H9 (cell line): ENCODE measurements at regions not wholly inside any gene's neighbourhood (a gene's known extent, or its start where the extent isn't known, plus 50 kb on each side); places are given as distances from the start of the nearest gene placed in this dataset.

ENCODE experiments used
- DNase-seq: peaks from one replicate; pipeline ENCODE4 v3.0.0-alpha.2; 2017
- H2AFZ ChIP-seq: one replicate; pipeline ENCODE4 v1.6.1; 2013; ENCODE audit warnings: mild to moderate bottlenecking, low read length, control low read depth, moderate library complexity
- H2AK5ac ChIP-seq: 2 replicates; pipeline ENCODE4 v1.6.1; 2013; ENCODE audit warnings: low read length, control low read depth, mixed read lengths; ENCODE audit not compliant: insufficient read length
- H2BK120ac ChIP-seq: one replicate; pipeline ENCODE4 v1.6.1; 2013; ENCODE audit warnings: low read depth, mild to moderate bottlenecking, low read length, control low read depth, inconsistent platforms; ENCODE audit not compliant: poor library complexity, severe bottlenecking
- H2BK12ac ChIP-seq: 2 replicates; pipeline ENCODE4 v1.6.1; 2013; ENCODE audit warnings: low read length, control low read depth, mixed read lengths, low read depth; ENCODE audit not compliant: insufficient read length
- H2BK15ac ChIP-seq: 2 replicates; pipeline ENCODE4 v1.6.1; 2013; ENCODE audit warnings: low read depth, low read length, control low read depth
- H2BK20ac ChIP-seq: one replicate; pipeline ENCODE4 v1.6.1; 2013; ENCODE audit warnings: low read depth, mild to moderate bottlenecking, low read length, control low read depth, inconsistent platforms; ENCODE audit not compliant: poor library complexity, severe bottlenecking
- H2BK5ac ChIP-seq: 2 replicates; pipeline ENCODE4 v1.6.1; 2013; ENCODE audit warnings: low read length, control low read depth, mixed read lengths; ENCODE audit not compliant: insufficient read length
- H3K14ac ChIP-seq: 2 replicates; pipeline ENCODE4 v1.6.1; 2013; ENCODE audit warnings: low read length, control low read depth; ENCODE audit not compliant: insufficient read depth
- H3K18ac ChIP-seq: 2 replicates; pipeline ENCODE4 v1.6.1; 2013; ENCODE audit warnings: low read depth, mild to moderate bottlenecking, mixed read lengths, low read length, control low read depth; ENCODE audit not compliant: insufficient read length
- H3K23ac ChIP-seq: 2 replicates; pipeline ENCODE4 v1.6.1; 2013; ENCODE audit warnings: low read length, control low read depth, mixed read lengths, low read depth; ENCODE audit not compliant: insufficient read length
- H3K23me2 ChIP-seq: 2 replicates; pipeline ENCODE4 v1.6.1; 2013; ENCODE audit warnings: low read depth, mild to moderate bottlenecking, mixed read lengths, low read length, control low read depth; ENCODE audit not compliant: insufficient read length, poor library complexity, severe bottlenecking
- H3K27ac ChIP-seq: 2 replicates; pipeline ENCODE4 v1.5.1; 2013; ENCODE audit warnings: low read length, control low read depth, mixed read lengths, low read depth; ENCODE audit not compliant: insufficient read length
- H3K27me3 ChIP-seq: 2 replicates; pipeline ENCODE4 v1.6.1; 2013; ENCODE audit warnings: low read length, control low read depth, inconsistent platforms; ENCODE audit not compliant: insufficient read depth
- H3K4ac ChIP-seq: 2 replicates; pipeline ENCODE4 v1.6.1; 2013; ENCODE audit warnings: low read depth, mild to moderate bottlenecking, control low read depth, inconsistent platforms, low read length, moderate library complexity
- H3K4me1 ChIP-seq: 2 replicates; pipeline ENCODE4 v1.6.1; 2013; ENCODE audit warnings: low read length, control low read depth, inconsistent platforms; ENCODE audit not compliant: insufficient read depth
- H3K4me2 ChIP-seq: 2 replicates; pipeline ENCODE4 v1.6.1; 2013; ENCODE audit warnings: low read length, control low read depth, mixed read lengths; ENCODE audit not compliant: insufficient read length, insufficient read depth
- H3K56ac ChIP-seq: 2 replicates; pipeline ENCODE4 v1.6.1; 2013; ENCODE audit warnings: low read depth, mild to moderate bottlenecking, mixed read lengths, low read length, control low read depth; ENCODE audit not compliant: insufficient read length
- H3K79me1 ChIP-seq: 2 replicates; pipeline ENCODE4 v1.6.1; 2013; ENCODE audit warnings: low read depth, mild to moderate bottlenecking, moderate library complexity, low read length, control low read depth, inconsistent platforms; ENCODE audit not compliant: insufficient read depth, poor library complexity, severe bottlenecking
- H3K79me2 ChIP-seq: 2 replicates; pipeline ENCODE4 v1.6.1; 2013; ENCODE audit warnings: low read length, control low read depth, inconsistent platforms; ENCODE audit not compliant: insufficient read depth
- H3K9ac ChIP-seq: 2 replicates; pipeline ENCODE4 v1.6.1; 2013; ENCODE audit warnings: low read length, control low read depth, mixed read lengths; ENCODE audit not compliant: insufficient read length; ENCODE audit errors: extremely low read depth
- H3K9me3 ChIP-seq: one replicate; pipeline ENCODE4 v1.6.1; 2013; ENCODE audit warnings: low read depth, low read length, inconsistent platforms; ENCODE audit not compliant: control insufficient read depth
- H3T11ph ChIP-seq: one replicate; pipeline ENCODE4 v1.6.1; 2013; ENCODE audit warnings: mild to moderate bottlenecking, low read length, control low read depth, inconsistent platforms
- H4K20me1 ChIP-seq: one replicate; pipeline ENCODE4 v1.6.1; 2013; ENCODE audit not compliant: control insufficient read depth, insufficient read length, insufficient read depth
- H4K5ac ChIP-seq: 2 replicates; pipeline ENCODE4 v1.6.1; 2013; ENCODE audit warnings: low read depth, mild to moderate bottlenecking, mixed read lengths, low read length, control low read depth; ENCODE audit not compliant: insufficient read length
- H4K8ac ChIP-seq: replicated peaks from 2 replicates; pipeline ENCODE4 v1.6.1; 2013; ENCODE audit warnings: low read length, control low read depth, mixed read lengths, low read depth; ENCODE audit not compliant: insufficient read length
- H4K91ac ChIP-seq: 2 replicates; pipeline ENCODE4 v1.6.1; 2013; ENCODE audit warnings: low read depth, mild to moderate bottlenecking, moderate library complexity, mixed read lengths, low read length, control low read depth; ENCODE audit not compliant: insufficient read length
- H3K27ac Mint-ChIP-seq, 3 experiments: 2 replicates in 2 of 3; 3 replicates in 1 of 3; pipeline ENCODE4 v1.8.0; 2020 to 2021; ENCODE audit warnings: mixed read lengths in 3 of 3, mild to moderate bottlenecking in 1 of 3, moderate library complexity in 1 of 3
- H3K27me3 Mint-ChIP-seq: 2 replicates; pipeline ENCODE4 v1.8.0; 2021; ENCODE audit warnings: low read depth, mild to moderate bottlenecking, moderate library complexity, mixed read lengths
- H3K36me3 Mint-ChIP-seq, 3 experiments: 2 replicates in 2 of 3; 3 replicates in 1 of 3; pipeline ENCODE4 v1.8.0; 2020 to 2021; ENCODE audit warnings: low read depth in 3 of 3, mixed read lengths in 3 of 3; ENCODE audit not compliant: insufficient read depth in 1 of 3
- H3K4me1 Mint-ChIP-seq, 2 experiments: 2 replicates each; pipeline ENCODE4 v1.8.0; 2020; ENCODE audit warnings: mixed read lengths in 2 of 2
- H3K4me3 Mint-ChIP-seq, 2 experiments: 2 replicates in 1 of 2; 3 replicates in 1 of 2; pipeline ENCODE4 v1.8.0; 2020 to 2021; ENCODE audit warnings: mild to moderate bottlenecking in 2 of 2, mixed read lengths in 2 of 2, moderate library complexity in 1 of 2
- H3K9me3 Mint-ChIP-seq, 2 experiments: 2 replicates in 1 of 2; 3 replicates in 1 of 2; pipeline ENCODE4 v1.8.0; 2020; ENCODE audit warnings: mild to moderate bottlenecking in 2 of 2, mixed read lengths in 2 of 2, moderate library complexity in 1 of 2
- WGBS: extraction: QIAGEN DNeasy Blood & Tissue Kit; methylation state at CpG from one replicate; pipeline ENCODE4 v1.1.7; 2013; ENCODE audit warnings: missing lambda C conversion rate, low lambda C conversion rate, mixed read lengths; ENCODE audit not compliant: insufficient read length; ENCODE audit errors: extremely low coverage; 5-methylcytosine and 5-hydroxymethylcytosine counted together
- TF ChIP-seq, protein P1 (sequence below): fragments of 200-600 bp; sonication (generic); conservative IDR thresholded peaks from 3 replicates; pipeline ENCODE4 v1.8.0; 2021; ENCODE audit warnings: antibody characterized with exemption, mild to moderate bottlenecking

DNA sequence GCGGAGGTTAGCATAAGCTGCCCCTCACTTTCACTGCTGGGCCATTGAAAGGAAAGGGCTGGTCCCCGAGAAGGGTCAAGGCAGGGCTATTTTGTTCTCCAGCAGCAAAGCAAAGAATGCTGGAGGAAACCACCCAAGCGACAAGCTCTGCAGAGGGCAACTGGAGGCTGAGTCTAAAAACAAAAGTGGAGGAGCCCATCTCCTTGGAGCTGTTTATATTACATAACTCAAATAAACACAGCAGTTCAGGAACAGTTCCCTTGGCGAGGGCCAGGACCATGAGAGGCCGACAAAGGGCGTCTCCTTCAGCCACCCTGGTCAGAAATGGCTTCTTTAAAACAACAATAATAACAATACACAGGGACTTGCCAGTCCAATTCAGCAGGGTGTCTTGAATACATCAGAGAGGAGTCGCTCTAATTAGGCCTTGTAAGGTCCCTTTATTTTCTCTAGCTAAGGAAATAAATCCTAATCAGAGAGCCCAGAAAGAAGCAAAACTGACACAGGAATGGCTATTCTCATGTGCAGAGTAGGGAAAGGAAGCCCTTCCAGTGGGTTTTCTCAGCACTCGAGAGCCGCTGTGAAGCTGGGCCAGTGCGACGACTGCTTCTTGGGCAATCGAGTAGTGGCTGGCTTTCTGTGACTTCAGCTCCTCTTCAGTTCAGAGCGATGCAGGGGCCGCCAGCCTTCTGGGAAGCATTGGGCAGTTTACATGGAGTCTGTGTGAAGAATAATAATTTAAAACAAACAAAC is 57.0 kb upstream of the TARBP1 start:
- H3K79me2 ChIP-seq: no peaks in the 10 kb centered on the region
- no peaks in the 10 kb centered on the region for H3K27me3 ChIP-seq
- H3K4ac ChIP-seq: no peak overlapping the region
- no peak overlapping the region for H3K14ac ChIP-seq
- DNase-seq: no peak
- no peak overlapping the region for H3T11ph ChIP-seq
- H3K4me1 Mint-ChIP-seq: peaks cover 14 to 32% of the 10 kb centered on the region in 2 experiments
- H4K8ac ChIP-seq: no peak overlapping the region
- H2BK120ac ChIP-seq: no peak overlapping the region
- no peak overlapping the region for H2BK5ac ChIP-seq
- no peaks in the 10 kb centered on the region for H3K9me3 ChIP-seq
- H3K23ac ChIP-seq: no peak overlapping the region
- no peak overlapping the region for H3K56ac ChIP-seq
- H3K27ac Mint-ChIP-seq: no peak overlapping the region; a peak in 1 of 7 replicates
- peaks cover 2% of the 10 kb centered on the region; the same call in 1 of the 2 replicates for H3K4me1 ChIP-seq
- no peak overlapping the region for H4K5ac ChIP-seq
- no peak overlapping the region for H2AK5ac ChIP-seq
- no peak overlapping the region for H2BK15ac ChIP-seq
- TF ChIP-seq, protein P1, sequence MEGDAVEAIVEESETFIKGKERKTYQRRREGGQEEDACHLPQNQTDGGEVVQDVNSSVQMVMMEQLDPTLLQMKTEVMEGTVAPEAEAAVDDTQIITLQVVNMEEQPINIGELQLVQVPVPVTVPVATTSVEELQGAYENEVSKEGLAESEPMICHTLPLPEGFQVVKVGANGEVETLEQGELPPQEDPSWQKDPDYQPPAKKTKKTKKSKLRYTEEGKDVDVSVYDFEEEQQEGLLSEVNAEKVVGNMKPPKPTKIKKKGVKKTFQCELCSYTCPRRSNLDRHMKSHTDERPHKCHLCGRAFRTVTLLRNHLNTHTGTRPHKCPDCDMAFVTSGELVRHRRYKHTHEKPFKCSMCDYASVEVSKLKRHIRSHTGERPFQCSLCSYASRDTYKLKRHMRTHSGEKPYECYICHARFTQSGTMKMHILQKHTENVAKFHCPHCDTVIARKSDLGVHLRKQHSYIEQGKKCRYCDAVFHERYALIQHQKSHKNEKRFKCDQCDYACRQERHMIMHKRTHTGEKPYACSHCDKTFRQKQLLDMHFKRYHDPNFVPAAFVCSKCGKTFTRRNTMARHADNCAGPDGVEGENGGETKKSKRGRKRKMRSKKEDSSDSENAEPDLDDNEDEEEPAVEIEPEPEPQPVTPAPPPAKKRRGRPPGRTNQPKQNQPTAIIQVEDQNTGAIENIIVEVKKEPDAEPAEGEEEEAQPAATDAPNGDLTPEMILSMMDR: no peak
- no peak overlapping the region for H2BK20ac ChIP-seq
- no peaks in the 10 kb centered on the region; the same call in 1 of the 2 replicates for H3K27me3 Mint-ChIP-seq
- no peak overlapping the region for H3K9ac ChIP-seq
- no peaks in the 10 kb centered on the region for H3K79me1 ChIP-seq
- no peak overlapping the region for H3K4me3 Mint-ChIP-seq
- no CpG with 5 or more reads among the region's 14 CpGs for WGBS
- H4K20me1 ChIP-seq: no peaks in the 10 kb centered on the region
- no peak overlapping the region for H3K4me2 ChIP-seq
- H3K23me2 ChIP-seq: no peaks in the 10 kb centered on the region
- H3K27ac ChIP-seq: no peak overlapping the region
- H3K9me3 Mint-ChIP-seq: no peaks in the 10 kb centered on the region
- H3K36me3 Mint-ChIP-seq: no peaks in the 10 kb centered on the region
- H4K91ac ChIP-seq: no peak overlapping the region
- H2AFZ ChIP-seq: no peak overlapping the region
- no peak overlapping the region for H3K18ac ChIP-seq
- H2BK12ac ChIP-seq: no peak overlapping the region
